IMR-90 (cell line): ENCODE measurements at regions not wholly inside any gene's neighbourhood (a gene's known extent, or its start where the extent isn't known, plus 50 kb on each side); places are given as distances from the start of the nearest gene placed in this dataset.

Experiments used
- CEBPB ChIP-seq: IDR thresholded peaks from 2 replicates; pipeline ENCODE4 v1.6.1; 2012; ENCODE audit warnings: low read depth, low read length, improper control_type of control experiment
- CTCF ChIP-seq: conservative IDR thresholded peaks from 2 replicates; pipeline ENCODE4 v1.5.1; 2012; ENCODE audit warnings: mild to moderate bottlenecking, low read depth, low read length, improper control_type of control experiment
- FOS ChIP-seq: fragments of 150-350 bp; IDR thresholded peaks from 2 replicates; pipeline ENCODE4 v1.6.1; 2016; ENCODE audit warnings: low read depth, low read length
- MAFK ChIP-seq: IDR thresholded peaks from 2 replicates; pipeline ENCODE4 v1.6.1; 2012; ENCODE audit warnings: low read depth, low read length, improper control_type of control experiment
- MXI1 ChIP-seq: IDR thresholded peaks from 2 replicates; pipeline ENCODE4 v1.6.1; 2012; ENCODE audit warnings: low read depth, mild to moderate bottlenecking, low read length, moderate library complexity, borderline replicate concordance
- POLR2A ChIP-seq: IDR thresholded peaks from 2 replicates; pipeline ENCODE4 v1.6.1; 2012; ENCODE audit warnings: mild to moderate bottlenecking, low read depth, low read length
- RCOR1 ChIP-seq: IDR thresholded peaks from 2 replicates; pipeline ENCODE4 v1.6.1; 2012; ENCODE audit warnings: mild to moderate bottlenecking, low read length, improper control_type of control experiment; ENCODE audit not compliant: insufficient replicate concordance
- SMC3 ChIP-seq: fragments of 150-350 bp; IDR thresholded peaks from 2 replicates; pipeline ENCODE4 v1.6.1; 2016; ENCODE audit warnings: low read depth, mild to moderate bottlenecking, antibody characterized with exemption, low read length, moderate library complexity

GRCh38 chr14:40889126-40889525, 717.5 kb upstream of the LRFN5 start:
- TF ChIP-seq MAFK (no peak), SMC3 (no peak), CTCF (no peak), MXI1 (no peak), FOS (no peak), CEBPB (no peak), POLR2A (no peak), RCOR1 (no peak)
